SU-DHL-6 (cell line): ENCODE measurements at regions not wholly inside any gene's neighbourhood (a gene's known extent, or its start where the extent isn't known, plus 50 kb on each side); places are given as distances from the start of the nearest gene placed in this dataset.

ENCODE experiments used
- H2AFZ ChIP-seq: fragments of 200-600 bp; sonication (generic); 2 replicates; pipeline ENCODE4 v1.6.1; 2014; ENCODE audit warnings: low read depth, mild to moderate bottlenecking, moderate library complexity, mixed read lengths, antibody characterized with exemption, low read length; ENCODE audit not compliant: severe bottlenecking
- H3F3A ChIP-seq: fragments of 200-600 bp; shearing (Covaris generic); 2 replicates; pipeline ENCODE4 v1.6.0; 2016; ENCODE audit warnings: antibody characterized with exemption, mild to moderate bottlenecking; ENCODE audit not compliant: insufficient read depth
- H3K27ac ChIP-seq: fragments of 200-600 bp; sonication (generic); 2 replicates; pipeline ENCODE4 v1.5.1; 2016; ENCODE audit warnings: low read depth, mild to moderate bottlenecking, low read length, moderate library complexity, mixed read lengths
- H3K27me3 ChIP-seq: fragments of 200-600 bp; sonication (generic), shearing (Covaris generic); 2 replicates; pipeline ENCODE4 v1.6.0; 2014; ENCODE audit warnings: mild to moderate bottlenecking, low read length
- H3K36me3 ChIP-seq: fragments of 200-600 bp; sonication (generic); 2 replicates; pipeline ENCODE4 v1.6.1; 2014; ENCODE audit warnings: mild to moderate bottlenecking, low read length, mixed read lengths
- H3K4me2 ChIP-seq: fragments of 300-600, 200-600 bp; shearing (Covaris generic), sonication (generic); 2 replicates; pipeline ENCODE4 v1.6.0; 2014; ENCODE audit warnings: low read length, low read depth, mild to moderate bottlenecking; ENCODE audit not compliant: poor library complexity, severe bottlenecking
- H3K4me3 ChIP-seq: fragments of 200-600 bp; sonication (generic); 2 replicates; pipeline ENCODE4 v1.5.1; 2014; ENCODE audit warnings: antibody characterized with exemption, low read length, mild to moderate bottlenecking, mixed read lengths; ENCODE audit not compliant: insufficient read depth, poor library complexity, severe bottlenecking
- H3K79me2 ChIP-seq: fragments of 200-600 bp; sonication (generic); 2 replicates; pipeline ENCODE4 v1.6.1; 2014; ENCODE audit warnings: mild to moderate bottlenecking, low read length, moderate library complexity; ENCODE audit not compliant: insufficient read depth
- H3K9ac ChIP-seq: fragments of 200-600 bp; sonication (generic); 2 replicates; pipeline ENCODE4 v1.7.0; 2014; ENCODE audit warnings: mild to moderate bottlenecking, low read length
- H3K9me2 ChIP-seq: fragments of 200-600 bp; sonication (generic); replicated peaks from 2 replicates; pipeline ENCODE4 v1.6.1; 2014; ENCODE audit warnings: low read length; ENCODE audit not compliant: insufficient read depth
- H3K9me3 ChIP-seq: fragments of 200-600 bp; sonication (generic); 2 replicates; pipeline ENCODE4 v1.6.1; 2014; ENCODE audit warnings: low read length, mixed read lengths; ENCODE audit not compliant: insufficient read depth
- H4K20me1 ChIP-seq: fragments of 200-600 bp; sonication (generic); 2 replicates; pipeline ENCODE4 v1.6.1; 2014; ENCODE audit warnings: low read depth, mild to moderate bottlenecking, antibody characterized with exemption, low read length, moderate library complexity, mixed read lengths
- EZH2phosphoT487 ChIP-seq: fragments of 200-600 bp; sonication (generic), shearing (Covaris generic); conservative IDR thresholded peaks from 2 replicates; pipeline ENCODE4 v1.6.1; 2018; ENCODE audit warnings: mild to moderate bottlenecking, antibody characterized with exemption, low read length, moderate library complexity, mixed read lengths
- TF ChIP-seq, protein P1 (sequence below): fragments of 200-600 bp; sonication (generic); IDR thresholded peaks from one replicate; pipeline ENCODE4 v1.5.1; 2017; ENCODE audit warnings: antibody characterized with exemption, mild to moderate bottlenecking, low read length, moderate library complexity; ENCODE audit not compliant: insufficient read depth, poor library complexity, severe bottlenecking

GRCh38 chr4:11904117-11904535 is 475.4 kb upstream of the HS3ST1 start:
- Histone ChIP-seq H3K27me3 (no peaks in the 10 kb centered on the region), H3K27ac (no peak overlapping the region), H3K9ac (no peak overlapping the region), H3K4me3 (no peak overlapping the region), H3K4me2 (no peak overlapping the region), H2AFZ (no peak overlapping the region), H3F3A (no peaks in the 10 kb centered on the region), H3K36me3 (no peaks in the 10 kb centered on the region), H3K9me3 (no peaks in the 10 kb centered on the region), H3K79me2 (no peaks in the 10 kb centered on the region), H3K9me2 (no peaks in the 10 kb centered on the region), H4K20me1 (no peaks in the 10 kb centered on the region)
- TF ChIP-seq EZH2phosphoT487 = no peak
- TF ChIP-seq, protein P1, sequence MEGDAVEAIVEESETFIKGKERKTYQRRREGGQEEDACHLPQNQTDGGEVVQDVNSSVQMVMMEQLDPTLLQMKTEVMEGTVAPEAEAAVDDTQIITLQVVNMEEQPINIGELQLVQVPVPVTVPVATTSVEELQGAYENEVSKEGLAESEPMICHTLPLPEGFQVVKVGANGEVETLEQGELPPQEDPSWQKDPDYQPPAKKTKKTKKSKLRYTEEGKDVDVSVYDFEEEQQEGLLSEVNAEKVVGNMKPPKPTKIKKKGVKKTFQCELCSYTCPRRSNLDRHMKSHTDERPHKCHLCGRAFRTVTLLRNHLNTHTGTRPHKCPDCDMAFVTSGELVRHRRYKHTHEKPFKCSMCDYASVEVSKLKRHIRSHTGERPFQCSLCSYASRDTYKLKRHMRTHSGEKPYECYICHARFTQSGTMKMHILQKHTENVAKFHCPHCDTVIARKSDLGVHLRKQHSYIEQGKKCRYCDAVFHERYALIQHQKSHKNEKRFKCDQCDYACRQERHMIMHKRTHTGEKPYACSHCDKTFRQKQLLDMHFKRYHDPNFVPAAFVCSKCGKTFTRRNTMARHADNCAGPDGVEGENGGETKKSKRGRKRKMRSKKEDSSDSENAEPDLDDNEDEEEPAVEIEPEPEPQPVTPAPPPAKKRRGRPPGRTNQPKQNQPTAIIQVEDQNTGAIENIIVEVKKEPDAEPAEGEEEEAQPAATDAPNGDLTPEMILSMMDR = no peak

DNA sequence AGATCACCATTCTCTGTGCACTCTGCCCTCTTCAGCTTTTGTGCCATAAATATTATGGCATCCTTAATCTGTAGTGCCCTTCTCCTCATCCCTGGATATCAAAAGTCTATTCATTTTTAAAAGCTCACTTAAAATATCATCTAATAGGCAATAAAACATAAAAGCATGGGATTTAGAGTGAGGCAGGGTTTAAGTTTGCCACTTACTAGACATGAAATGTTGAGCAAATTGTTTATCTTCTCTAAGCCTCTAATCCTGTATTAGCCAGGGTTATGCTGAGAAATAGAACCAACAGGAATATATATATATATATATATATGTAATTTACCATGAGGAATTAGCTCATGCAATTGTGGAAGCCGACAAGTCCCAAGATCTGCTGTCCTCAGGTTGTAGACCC is 472.4 kb upstream of the HS3ST1 start:
- Histone ChIP-seq H3F3A (no peaks in the 10 kb centered on the region), H3K36me3 (no peaks in the 10 kb centered on the region), H3K27ac (no peak overlapping the region), H3K9me3 (no peaks in the 10 kb centered on the region), H3K4me3 (no peak overlapping the region), H3K79me2 (no peaks in the 10 kb centered on the region), H3K9ac (no peak overlapping the region), H3K4me2 (no peak overlapping the region), H3K27me3 (no peaks in the 10 kb centered on the region), H3K9me2 (no peaks in the 10 kb centered on the region), H4K20me1 (no peaks in the 10 kb centered on the region), H2AFZ (no peak overlapping the region)
- TF ChIP-seq, protein P1 = no peak
- TF ChIP-seq EZH2phosphoT487 = no peak

DNA sequence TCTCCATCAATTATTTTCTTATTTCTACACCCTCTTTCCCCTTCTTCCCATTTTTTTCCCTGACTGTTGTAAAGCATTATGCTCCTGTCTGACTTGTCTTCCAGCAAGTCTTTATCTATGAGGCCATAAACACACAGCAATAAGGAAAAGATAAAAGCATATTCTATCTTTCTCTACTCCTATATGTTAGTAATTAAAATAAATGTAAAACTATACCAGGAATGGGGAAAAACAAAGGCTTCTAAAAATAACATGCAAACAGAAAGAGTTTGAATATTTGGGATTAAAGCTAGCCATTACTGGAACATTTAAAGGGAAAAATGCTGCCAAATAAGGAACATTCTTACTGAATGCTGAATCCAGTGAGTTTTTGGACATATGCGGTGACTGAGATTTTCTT is 471.7 kb upstream of the HS3ST1 start:
- Histone ChIP-seq H3K27me3 (no peaks in the 10 kb centered on the region), H3K9me2 (no peaks in the 10 kb centered on the region), H3K79me2 (no peaks in the 10 kb centered on the region), H3K36me3 (no peaks in the 10 kb centered on the region), H3K27ac (no peak overlapping the region), H3F3A (no peaks in the 10 kb centered on the region), H4K20me1 (no peaks in the 10 kb centered on the region), H3K9me3 (no peaks in the 10 kb centered on the region), H3K4me2 (no peak overlapping the region), H3K4me3 (no peak overlapping the region), H3K9ac (no peak overlapping the region), H2AFZ (no peak overlapping the region)
- TF ChIP-seq, protein P1 = no peak
- TF ChIP-seq EZH2phosphoT487 = no peak
